Tibial artery (tissue), 4 donors: ENCODE measurements at regions not wholly inside any gene's neighbourhood (a gene's known extent, or its start where the extent isn't known, plus 50 kb on each side); places are given as distances from the start of the nearest gene placed in this dataset.

Source experiments
- DNase-seq, 2 donors: peaks; one replicate each; pipeline ENCODE4 v3.0.0-alpha.2; 2019
- H3K27ac ChIP-seq, 2 donors: fragments of 200-600 bp; sonication (generic) in 1 of 2; 1 replicate in 1 of 2; 2 replicates in 1 of 2; pipeline ENCODE4 v1.5.1; 2018 to 2019; ENCODE audit warnings: mild to moderate bottlenecking in 1 of 2
- H3K27me3 ChIP-seq, 2 donors: fragments of 200-600 bp; sonication (generic) in 1 of 2; one replicate each; pipeline versions ENCODE4 v1.5.1 to v1.6.0; 2016 to 2019
- H3K36me3 ChIP-seq, 3 donors: fragments of 200-600 bp; sonication (generic) in 2 of 3; one replicate each; pipeline ENCODE4 v1.5.1; 2016 to 2019; ENCODE audit warnings: mild to moderate bottlenecking in 2 of 3
- H3K4me1 ChIP-seq, 4 donors: fragments of 200-600 bp; sonication (generic) in 2 of 4; 1 replicate in 3 of 4; 2 replicates in 1 of 4; pipeline ENCODE4 v1.5.1; 2016 to 2019
- H3K4me3 ChIP-seq, 2 donors: fragments of 200-600 bp; sonication (generic) in 1 of 2; 1 replicate in 1 of 2; 2 replicates in 1 of 2; pipeline ENCODE4 v1.5.1; 2018 to 2019; ENCODE audit warnings: mild to moderate bottlenecking in 2 of 2
- H3K9me3 ChIP-seq, 3 donors: fragments of 200-600 bp; sonication (generic) in 1 of 3; one replicate each; pipeline ENCODE4 v1.5.1; 2016 to 2019
- CTCF ChIP-seq, 2 experiments: fragments of 200-600 bp in 1 of 2; fragments of 450-650 bp in 1 of 2; IDR thresholded peaks; one replicate each; pipeline ENCODE4 v1.5.1; 2017 to 2019; ENCODE audit warnings: antibody characterized with exemption in 2 of 2, mild to moderate bottlenecking in 1 of 2, moderate library complexity in 1 of 2
- intact Hi-C: fragments of 100-400 bp; cut with DNase I; formaldehyde crosslinking; loops from one replicate; pipeline ENCODE4 v1.15.0; 2023; ENCODE audit warnings: low total_unique reads

- H3K27ac ChIP-seq = no peak overlapping the region
- H3K4me1 ChIP-seq = peaks cover 0 to 5% (median 2%) of the 10 kb centered on the region in 4 donors
- no peak for DNase-seq
- no peaks in the 10 kb centered on the region for H3K36me3 ChIP-seq
- no peaks in the 10 kb centered on the region for H3K27me3 ChIP-seq
- H3K4me3 ChIP-seq = no peak overlapping the region
- H3K9me3 ChIP-seq = no peaks in the 10 kb centered on the region
- intact Hi-C loops = no loop called here
- no peak for TF ChIP-seq CTCF (IDR thresholded peaks at IDR 0.05)
Measured at GRCh38 chr2:236874866-236875481, 210.7 kb upstream of the COPS8 start.

GRCh38 chr2:236875906-236876505, 209.7 kb upstream of the COPS8 start:
- intact Hi-C loops = no loop called here
- Histone ChIP-seq H3K4me3 (no peak overlapping the region), H3K27me3 (no peaks in the 10 kb centered on the region), H3K36me3 (no peaks in the 10 kb centered on the region), H3K9me3 (no peaks in the 10 kb centered on the region), H3K4me1 (peaks cover 0 to 5% (median 2%) of the 10 kb centered on the region in 4 donors), H3K27ac (no peak overlapping the region)
- TF ChIP-seq CTCF (IDR thresholded peaks at IDR 0.05) = no peak
- peak in 1 of 2 donors; percentile 74 for DNase-seq

DNA sequence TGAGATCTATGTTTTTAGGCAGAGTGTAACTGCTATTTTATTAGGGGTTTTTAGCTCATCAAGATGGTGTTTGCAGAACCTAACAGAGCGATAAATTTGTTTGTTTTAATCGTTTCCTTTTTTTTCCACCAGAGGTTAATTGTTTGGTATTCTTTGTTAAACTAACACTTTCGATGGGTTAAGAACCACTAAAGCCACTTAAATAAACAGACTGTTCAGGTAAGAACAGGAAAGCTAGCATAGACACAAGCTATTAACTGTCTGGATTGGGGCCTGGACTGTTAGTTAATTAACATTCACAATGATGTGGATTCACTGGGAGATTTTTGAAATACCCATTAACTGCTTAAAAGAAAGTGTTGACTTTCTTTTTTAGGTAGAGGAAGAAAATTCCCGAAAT, 209.0 kb upstream of the COPS8 start:
- Histone ChIP-seq H3K9me3 (no peaks in the 10 kb centered on the region), H3K36me3 (no peaks in the 10 kb centered on the region), H3K4me3 (no peak overlapping the region), H3K27ac (no peak overlapping the region), H3K27me3 (no peaks in the 10 kb centered on the region), H3K4me1 (peaks cover 0 to 5% (median 2%) of the 10 kb centered on the region in 4 donors)
- intact Hi-C loops = no loop called here
- DNase-seq = no peak
- TF ChIP-seq CTCF (IDR thresholded peaks at IDR 0.05) = no peak

- Histone ChIP-seq H3K4me3 (no peak overlapping the region), H3K4me1 (peaks cover 0 to 5% (median 2%) of the 10 kb centered on the region in 4 donors), H3K27me3 (no peaks in the 10 kb centered on the region), H3K9me3 (no peaks in the 10 kb centered on the region), H3K27ac (no peak overlapping the region), H3K36me3 (no peaks in the 10 kb centered on the region)
- intact Hi-C loops = no loop called here
- TF ChIP-seq CTCF (IDR thresholded peaks at IDR 0.05) = no peak
- no peak for DNase-seq
Measured at GRCh38 chr2:236877972-236878371, 207.7 kb upstream of the COPS8 start.

- peaks cover 0 to 8% (median 4%) of the 10 kb centered on the region in 4 donors for H3K4me1 ChIP-seq
- no peak for DNase-seq
- H3K4me3 ChIP-seq = no peak overlapping the region
- no peak overlapping the region for H3K27ac ChIP-seq
- intact Hi-C loops = no loop called here
- TF ChIP-seq CTCF (IDR thresholded peaks at IDR 0.05) = no peak
- no peaks in the 10 kb centered on the region for H3K36me3 ChIP-seq
- no peaks in the 10 kb centered on the region for H3K27me3 ChIP-seq
- H3K9me3 ChIP-seq = no peaks in the 10 kb centered on the region
Measured at GRCh38 chr2:236879416-236879963, 206.2 kb upstream of the COPS8 start.
